Spleen (tissue), 11 donors: ENCODE measurements at regions not wholly inside any gene's neighbourhood (a gene's known extent, or its start where the extent isn't known, plus 50 kb on each side); places are given as distances from the start of the nearest gene placed in this dataset.

Experiments
- DNase-seq: peaks from one replicate; pipeline ENCODE4 v3.0.0-alpha.2; 2020
- H3K27ac ChIP-seq, 8 donors: fragments of 200-600 bp; sonication (generic) in 7 of 8; 1 replicate in 4 of 8; 2 replicates in 4 of 8; pipeline versions ENCODE4 v1.5.0 to v1.8.0; 2016 to 2021; ENCODE audit warnings: inconsistent platforms in 4 of 8, mild to moderate bottlenecking in 4 of 8, moderate library complexity in 1 of 8
- H3K27me3 ChIP-seq, 7 donors: fragments of 200-600 bp; sonication (generic) in 6 of 7; replicated peaks in 1 of 7; 1 replicate in 4 of 7; 2 replicates in 3 of 7; pipeline versions ENCODE4 v1.5.0 to v1.8.0; 2016 to 2021; ENCODE audit warnings: inconsistent platforms in 3 of 7, mild to moderate bottlenecking in 1 of 7
- H3K36me3 ChIP-seq, 6 donors: fragments of 200-600 bp; sonication (generic) in 5 of 6; 1 replicate in 4 of 6; 2 replicates in 2 of 6; pipeline versions ENCODE4 v1.5.0 to v1.8.0; 2016 to 2021; ENCODE audit warnings: inconsistent platforms in 2 of 6
- H3K4me1 ChIP-seq, 6 donors: fragments of 200-600 bp; sonication (generic) in 5 of 6; 1 replicate in 3 of 6; 2 replicates in 3 of 6; pipeline versions ENCODE4 v1.5.0 to v1.8.0; 2016 to 2021; ENCODE audit warnings: inconsistent platforms in 3 of 6
- H3K4me3 ChIP-seq, 8 donors: fragments of 200-600 bp; sonication (generic) in 7 of 8; 1 replicate in 4 of 8; 2 replicates in 4 of 8; pipeline versions ENCODE4 v1.5.0 to v1.8.0; 2016 to 2021; ENCODE audit warnings: inconsistent platforms in 4 of 8, mild to moderate bottlenecking in 4 of 8, moderate library complexity in 2 of 8
- H3K9me3 ChIP-seq, 8 donors: fragments of 200-600 bp; sonication (generic) in 7 of 8; 1 replicate in 4 of 8; 2 replicates in 4 of 8; pipeline versions ENCODE4 v1.5.0 to v1.8.0; 2016 to 2021; ENCODE audit warnings: inconsistent platforms in 4 of 8
- POLR2A ChIP-seq, 3 donors: fragments of 450-650 bp; IDR thresholded peaks; one replicate each; pipeline ENCODE4 v1.5.1; 2017; ENCODE audit warnings: antibody characterized with exemption in 3 of 3, mild to moderate bottlenecking in 1 of 3
- POLR2AphosphoS5 ChIP-seq, 3 donors: sonication (generic); formaldehyde crosslinking; IDR thresholded peaks; one replicate each; pipeline ENCODE4 v1.5.1; 2017; ENCODE audit warnings: antibody characterized with exemption in 3 of 3
- WGBS, 5 donors: extraction: QIAGEN DNeasy Blood & Tissue Kit in 3 of 5; methylation state at CpG; one replicate each; pipeline versions ENCODE4 v1.1.5 to v1.1.7; 2013 to 2018; 5-methylcytosine and 5-hydroxymethylcytosine counted together
- intact Hi-C: fragments of 100-400 bp; cut with DNase I; formaldehyde crosslinking; loops from one replicate; pipeline ENCODE4 v1.15.0; 2023; ENCODE audit warnings: low total_unique reads
- TF ChIP-seq, protein P1 (sequence below), 11 experiments: fragments of 200-600 bp in 7 of 11; fragments of 450-650 bp in 4 of 11; sonication (generic) in 4 of 11; IDR thresholded peaks in 8 of 11; conservative IDR thresholded peaks in 3 of 11; 1 replicate in 7 of 11; 2 replicates in 4 of 11; pipeline versions ENCODE4 v1.4.0 to v1.8.0; 2016 to 2021; ENCODE audit warnings: antibody characterized with exemption in 11 of 11, inconsistent platforms in 4 of 11, mild to moderate bottlenecking in 1 of 11
- donor health status: healthy with polysubstance abuse.
- donor health status: DM: no; HTN: no; CAD: no; lungs with moderate emphysema.
- donor health status: DM: no; HTN: no; CAD: no.
- donor health status: Bipolar disorder and iron deficiency.
- donor health status: healthy.
- donor health status: DM: no; HTN: no; CAD: no.
- donor health status: DM: yes; HTN: yes; CAD: no.

DNA sequence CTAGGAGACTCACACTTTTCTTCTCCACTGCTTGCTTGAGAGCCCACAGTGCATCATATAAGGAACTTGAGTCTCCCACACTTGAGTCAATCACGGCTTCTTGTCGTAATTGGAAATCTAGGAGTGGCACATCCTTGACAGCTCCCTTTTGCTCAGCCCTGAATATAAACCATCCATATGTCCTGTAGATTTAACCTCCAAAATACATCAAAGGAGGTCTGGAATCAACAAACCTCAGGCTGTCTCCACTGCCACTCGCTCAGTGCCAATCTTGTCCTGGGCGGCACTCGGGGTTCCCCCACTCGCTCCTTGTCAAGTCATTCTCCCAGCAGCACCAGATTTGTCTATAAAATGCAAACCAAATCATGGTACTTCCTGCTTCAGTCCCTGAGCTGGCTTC, 84.4 kb upstream of the UQCRFS1 start:
- 80 to 88% (median 85%) methylated on average over 6 of the region's 6 CpGs for WGBS, 5 donors
- no peak for TF ChIP-seq POLR2A (IDR thresholded peaks at IDR 0.05)
- TF ChIP-seq, protein P1, sequence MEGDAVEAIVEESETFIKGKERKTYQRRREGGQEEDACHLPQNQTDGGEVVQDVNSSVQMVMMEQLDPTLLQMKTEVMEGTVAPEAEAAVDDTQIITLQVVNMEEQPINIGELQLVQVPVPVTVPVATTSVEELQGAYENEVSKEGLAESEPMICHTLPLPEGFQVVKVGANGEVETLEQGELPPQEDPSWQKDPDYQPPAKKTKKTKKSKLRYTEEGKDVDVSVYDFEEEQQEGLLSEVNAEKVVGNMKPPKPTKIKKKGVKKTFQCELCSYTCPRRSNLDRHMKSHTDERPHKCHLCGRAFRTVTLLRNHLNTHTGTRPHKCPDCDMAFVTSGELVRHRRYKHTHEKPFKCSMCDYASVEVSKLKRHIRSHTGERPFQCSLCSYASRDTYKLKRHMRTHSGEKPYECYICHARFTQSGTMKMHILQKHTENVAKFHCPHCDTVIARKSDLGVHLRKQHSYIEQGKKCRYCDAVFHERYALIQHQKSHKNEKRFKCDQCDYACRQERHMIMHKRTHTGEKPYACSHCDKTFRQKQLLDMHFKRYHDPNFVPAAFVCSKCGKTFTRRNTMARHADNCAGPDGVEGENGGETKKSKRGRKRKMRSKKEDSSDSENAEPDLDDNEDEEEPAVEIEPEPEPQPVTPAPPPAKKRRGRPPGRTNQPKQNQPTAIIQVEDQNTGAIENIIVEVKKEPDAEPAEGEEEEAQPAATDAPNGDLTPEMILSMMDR (IDR thresholded peaks at IDR 0.05 in 8 of 11, conservative IDR thresholded peaks at IDR 0.05 in 3 of 11): no peak
- H3K27me3 ChIP-seq: peaks cover 0 to 26% (median 0%) of the 10 kb centered on the region in 7 donors
- intact Hi-C loops: no loop called here
- DNase-seq: no peak
- H3K36me3 ChIP-seq: no peaks in the 10 kb centered on the region
- H3K27ac ChIP-seq: no peak overlapping the region
- no peaks in the 10 kb centered on the region for H3K4me1 ChIP-seq
- H3K9me3 ChIP-seq: no peaks in the 10 kb centered on the region
- H3K4me3 ChIP-seq: no peak overlapping the region

DNA sequence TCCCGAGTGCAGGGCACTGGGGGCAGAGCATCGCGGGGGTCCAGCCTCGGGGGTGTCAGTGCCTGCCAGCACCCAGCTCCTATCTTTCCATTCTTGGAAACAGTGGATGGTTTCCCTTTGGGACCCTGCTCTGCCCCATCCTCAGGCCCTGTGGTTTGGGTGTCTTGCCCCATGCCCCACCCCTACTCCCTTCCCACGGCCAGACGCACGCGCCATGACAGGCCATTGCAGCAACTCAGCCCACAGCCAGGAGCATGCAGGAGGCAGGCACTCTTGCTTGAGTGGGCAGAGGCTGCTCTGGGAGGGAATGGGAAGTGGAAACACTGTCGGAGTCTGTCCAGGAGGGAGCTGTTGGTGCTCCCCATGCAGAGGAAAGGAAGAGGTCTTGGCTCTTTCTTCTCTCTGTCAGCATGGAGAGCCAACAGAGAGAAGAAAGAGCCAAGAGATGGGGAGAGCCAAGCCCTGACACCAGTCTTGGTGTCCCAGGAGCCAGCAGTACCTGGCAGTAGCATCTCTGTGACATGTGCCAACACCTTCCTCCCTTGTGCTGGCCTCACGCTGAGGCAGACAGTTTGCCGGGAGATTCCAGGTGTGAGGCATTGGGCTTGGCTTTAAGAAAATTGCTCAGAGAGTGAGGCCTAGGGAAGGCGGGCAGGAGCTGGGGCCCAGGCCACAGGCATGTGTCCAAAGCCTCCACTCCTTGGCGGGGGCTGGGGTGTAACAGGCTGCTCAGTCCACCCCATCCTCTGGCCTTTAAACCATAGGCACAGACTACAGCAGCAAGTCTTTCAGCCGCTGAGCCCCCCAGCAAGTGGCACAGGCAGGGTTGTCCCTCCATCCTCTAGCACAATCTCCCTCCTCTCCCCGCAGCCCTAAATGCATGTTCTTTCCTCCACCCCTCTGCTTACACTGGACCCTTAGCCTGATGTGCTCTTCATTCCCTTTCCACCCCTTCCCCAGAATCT, 86.7 kb upstream of the UQCRFS1 start:
- no peaks in the 10 kb centered on the region for H3K9me3 ChIP-seq
- WGBS, 5 donors: 84 to 88% (median 87%) methylated on average over 13 to 15 of the region's 15 CpGs
- H3K4me3 ChIP-seq: no peak overlapping the region
- DNase-seq: peak; percentile 51
- H3K27me3 ChIP-seq: peaks cover 0 to 20% (median 0%) of the 10 kb centered on the region in 7 donors
- H3K4me1 ChIP-seq: no peaks in the 10 kb centered on the region
- no peak for TF ChIP-seq POLR2AphosphoS5 (IDR thresholded peaks at IDR 0.05)
- TF ChIP-seq, protein P1 (IDR thresholded peaks at IDR 0.05 in 8 of 11, conservative IDR thresholded peaks at IDR 0.05 in 3 of 11): no peak
- H3K36me3 ChIP-seq: no peaks in the 10 kb centered on the region
- H3K27ac ChIP-seq: no peak overlapping the region
- intact Hi-C loops: no loop called here

- no peak for DNase-seq
- intact Hi-C loops: no loop called here
- Histone ChIP-seq H3K27me3 (peaks cover 0 to 30% (median 0%) of the 10 kb centered on the region in 7 donors), H3K27ac (no peak overlapping the region), H3K9me3 (no peaks in the 10 kb centered on the region), H3K36me3 (no peaks in the 10 kb centered on the region), H3K4me3 (no peak overlapping the region), H3K4me1 (no peaks in the 10 kb centered on the region)
- TF ChIP-seq, protein P1 (IDR thresholded peaks at IDR 0.05 in 8 of 11, conservative IDR thresholded peaks at IDR 0.05 in 3 of 11): no peak
- WGBS, 5 donors: 66 to 79% (median 72%) methylated on average over 10 of the region's 10 CpGs
Observed at GRCh38 chr19:29302002-29302928, 89.3 kb upstream of the UQCRFS1 start.
